ENCODE measurements at regions not wholly inside any gene's neighbourhood (a gene's known extent, or its start where the extent isn't known, plus 50 kb on each side); places are given as distances from the start of the nearest gene placed in this dataset.
"Not testable (repeated sequence)": the region's sequence is repeated elsewhere in the genome, so short reads cannot be mapped to it uniquely, and the experiment has no call there.

DNA sequence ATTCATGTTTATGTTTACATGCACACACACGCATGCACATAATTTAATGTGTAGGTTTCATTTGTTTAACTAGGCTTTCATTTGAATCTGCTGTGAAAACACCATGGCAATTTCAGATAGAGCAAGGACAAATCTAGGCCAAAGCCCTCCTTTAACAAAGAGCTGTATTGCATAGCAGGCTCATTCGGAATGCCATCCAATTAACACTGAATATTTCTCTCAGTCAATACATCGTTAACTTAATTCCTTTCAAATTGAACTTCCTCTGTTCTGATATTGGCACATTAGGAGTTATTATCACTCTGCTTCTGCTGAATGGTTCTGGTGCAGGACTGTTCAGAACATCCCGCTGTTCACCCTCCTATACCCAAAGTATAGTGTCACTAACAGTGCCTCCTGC, 435.1 kb upstream of the CDH20 start:
- no peak for DNase-seq

DNA sequence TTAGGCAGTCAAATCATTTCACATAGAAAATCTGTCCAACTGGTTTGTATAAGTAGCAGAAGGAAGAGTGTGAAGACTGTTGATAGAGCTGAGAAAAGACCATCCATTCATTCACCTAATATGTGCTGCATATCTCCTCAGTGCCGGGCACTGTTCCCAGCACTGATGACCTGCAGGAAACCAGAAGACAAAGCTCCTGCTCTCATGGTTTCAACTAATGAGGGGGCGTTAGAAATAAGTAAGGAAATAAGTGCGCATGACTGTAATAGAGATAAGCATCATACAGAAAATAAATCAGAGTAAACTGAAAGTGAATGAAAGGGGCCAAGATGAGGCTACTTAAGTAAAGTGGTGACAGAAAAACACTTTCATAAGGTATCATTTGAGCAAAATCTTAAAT, 427.5 kb upstream of the CDH20 start:
- DNase-seq: no peak

- DNase-seq: no peak
Observed at GRCh38 chr18:60910534-60910933, 422.7 kb upstream of the CDH20 start.

GRCh38 chr18:60911504-60911903, 421.7 kb upstream of the CDH20 start:
- no peak for DNase-seq

DNA sequence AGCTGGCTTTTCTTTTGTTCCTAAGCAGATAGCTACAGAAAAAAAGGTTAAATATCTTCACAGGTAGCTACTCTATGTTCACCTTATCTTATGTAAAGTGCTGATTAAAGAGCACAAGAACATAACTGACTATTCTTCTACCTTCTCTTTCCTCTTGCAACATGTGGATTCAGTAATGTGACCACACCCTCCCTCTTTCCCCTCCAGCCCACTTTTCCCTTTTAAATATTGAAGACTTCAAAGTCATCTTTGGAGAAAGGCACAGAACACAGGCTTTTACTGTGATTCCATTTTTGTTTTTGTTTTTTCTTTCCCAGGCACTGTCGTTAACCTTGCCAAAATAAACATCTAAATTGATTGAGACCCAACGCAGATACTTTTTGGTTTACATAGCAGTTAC, 418.1 kb upstream of the CDH20 start:
- no peak for DNase-seq

- DNase-seq: not testable (repeated sequence)
Observed at GRCh38 chr18:60918862-60919261, 414.4 kb upstream of the CDH20 start.

- DNase-seq: no peak
Observed at GRCh38 chr18:60925892-60926291, 407.3 kb upstream of the CDH20 start.

GRCh38 chr18:60929966-60930365, 403.3 kb upstream of the CDH20 start:
- no peak for DNase-seq

- DNase-seq: no peak
Observed at GRCh38 chr18:60935041-60935910, 398.0 kb upstream of the CDH20 start.

GRCh38 chr18:60936101-60936500, 397.1 kb upstream of the CDH20 start:
- no peak for DNase-seq

DNA sequence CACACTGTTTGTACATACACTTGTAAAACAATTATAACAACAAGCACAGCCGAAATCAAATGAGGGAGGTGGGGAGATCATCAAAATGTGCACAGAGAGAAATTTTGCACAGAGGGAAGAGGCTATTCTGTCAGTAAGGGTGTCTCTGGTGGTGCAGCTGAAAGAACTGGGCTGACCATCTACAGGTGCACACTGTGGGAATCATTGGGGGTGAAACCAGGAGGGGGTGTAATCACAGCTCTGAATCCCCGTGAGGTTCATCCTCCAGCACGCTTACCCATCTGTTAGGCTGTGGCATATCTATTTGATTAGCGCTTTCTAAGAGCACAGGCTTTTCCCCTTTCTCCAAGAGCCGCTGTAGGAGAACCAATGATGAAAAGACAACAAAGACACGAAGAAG, 389.9 kb upstream of the CDH20 start:
- DNase-seq: no peak

DNA sequence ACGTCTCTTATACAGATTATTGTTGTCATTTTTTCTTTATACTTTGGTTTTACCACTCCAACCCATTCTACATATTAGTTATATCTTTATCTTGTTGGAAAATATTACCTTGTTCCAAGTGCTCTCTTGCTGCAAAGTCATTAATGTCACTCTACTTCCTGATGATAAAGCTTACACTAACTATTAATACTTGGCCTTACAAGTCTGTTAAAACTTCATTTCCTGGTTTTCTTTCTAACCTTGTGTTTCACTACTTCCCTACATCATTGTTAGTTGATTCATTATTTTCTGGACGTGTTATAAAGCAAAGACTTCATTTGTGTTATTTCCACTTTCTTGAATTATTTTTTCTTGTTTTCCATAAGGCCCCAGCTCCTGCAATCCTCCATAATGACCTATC, 382.6 kb upstream of the CDH20 start:
- DNase-seq: no peak

- DNase-seq: no peak
Observed at GRCh38 chr18:60951091-60951490, 382.1 kb upstream of the CDH20 start.

GRCh38 chr18:60962625-60963024, 370.6 kb upstream of the CDH20 start:
- no peak for DNase-seq

GRCh38 chr18:60965856-60966255, 367.4 kb upstream of the CDH20 start:
- DNase-seq: no peak

DNA sequence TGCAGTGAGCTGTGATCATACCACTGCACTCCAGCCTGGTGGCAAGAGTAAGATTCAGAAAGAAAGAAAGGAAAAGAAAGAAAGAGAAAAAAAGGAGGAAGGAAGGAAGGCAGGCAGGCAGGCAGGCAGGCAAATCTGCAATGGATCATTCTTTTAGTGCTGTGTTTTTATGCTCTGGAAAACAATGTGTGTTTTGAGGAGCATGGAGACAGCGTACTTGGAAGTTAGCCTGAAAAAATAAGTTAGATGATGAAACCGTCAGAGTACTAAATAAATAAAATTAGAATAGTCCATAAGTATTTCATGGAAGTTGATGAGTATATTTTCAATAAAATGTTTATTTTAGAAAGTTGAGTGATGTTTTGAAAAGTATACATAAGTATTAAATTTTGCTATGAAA, 366.4 kb upstream of the CDH20 start:
- DNase-seq: no peak

GRCh38 chr18:60975420-60975819, 357.8 kb upstream of the CDH20 start:
- DNase-seq: no peak

GRCh38 chr18:60976976-60977375, 356.3 kb upstream of the CDH20 start:
- DNase-seq: no peak

- DNase-seq: peak; percentile 15
Observed at GRCh38 chr18:60978338-60978737, 354.9 kb upstream of the CDH20 start.

DNA sequence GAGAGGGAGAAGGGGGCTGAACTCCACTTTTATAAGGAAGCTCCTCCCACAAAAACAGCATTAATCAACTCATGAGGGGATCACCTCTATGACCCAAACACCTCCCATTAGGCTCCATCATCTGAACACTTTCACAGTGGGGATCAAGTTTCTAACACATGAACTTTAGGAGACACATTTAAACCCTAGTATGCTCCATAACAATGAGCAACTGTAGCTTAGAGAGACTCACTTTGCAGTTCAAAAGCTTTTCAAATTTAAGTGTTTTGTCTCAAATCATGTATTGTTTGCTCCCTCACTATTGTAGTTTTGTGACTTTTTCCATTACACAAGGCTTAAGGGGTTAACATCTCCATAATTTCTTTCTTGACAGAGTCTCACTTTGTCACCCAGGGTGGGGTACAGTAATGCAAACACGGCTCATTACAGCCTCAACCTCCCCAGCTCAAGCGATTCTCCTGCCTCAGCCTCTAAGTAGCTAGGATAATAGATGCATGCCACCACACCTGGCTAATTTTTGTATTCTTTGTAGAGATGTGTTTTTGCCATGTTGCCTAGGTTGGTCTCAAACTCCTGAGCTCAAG, 352.7 kb upstream of the CDH20 start:
- no peak for DNase-seq

GRCh38 chr18:60981682-60982328, 351.4 kb upstream of the CDH20 start:
- DNase-seq: no peak

DNA sequence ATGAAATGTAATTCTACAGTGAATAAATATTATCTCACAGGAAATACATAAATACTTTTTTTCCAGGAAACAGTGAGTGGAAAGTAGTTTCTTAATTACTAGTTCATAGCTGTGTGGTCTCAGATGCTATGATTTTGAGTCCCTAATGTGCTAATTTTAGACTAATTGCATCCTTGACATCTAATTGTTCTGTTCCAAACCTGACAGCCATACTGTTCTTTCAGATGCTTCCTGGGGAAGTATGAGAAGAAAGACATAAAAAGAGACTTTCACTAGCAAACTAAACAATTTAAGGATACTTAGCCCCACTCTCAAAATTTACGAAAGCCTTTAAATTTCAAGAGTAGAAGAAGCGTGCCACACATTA, 350.9 kb upstream of the CDH20 start:
- DNase-seq: no peak

DNA sequence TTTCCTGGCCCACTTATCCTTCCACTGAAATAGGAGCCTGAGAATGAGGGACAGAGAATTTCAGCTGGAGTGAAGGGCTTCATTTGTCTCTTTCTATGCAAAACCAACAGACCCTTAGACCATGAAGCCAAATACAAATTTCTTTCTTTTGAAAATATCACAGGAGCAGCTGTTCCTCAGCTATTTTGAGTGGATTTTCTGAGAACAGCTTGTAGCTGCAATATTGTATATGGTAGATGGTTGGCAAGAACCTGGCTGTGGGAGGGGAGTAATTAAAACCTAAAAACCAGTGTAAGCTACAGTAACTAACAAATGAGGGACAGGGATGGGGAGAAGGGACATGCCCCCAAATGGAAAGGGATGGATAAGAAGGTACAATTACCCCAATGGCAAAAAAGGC, 350.3 kb upstream of the CDH20 start:
- no peak for DNase-seq

- no peak for DNase-seq
Observed at GRCh38 chr18:60984510-60984909, 348.7 kb upstream of the CDH20 start.
